WTC11 (cell line): ENCODE measurements at regions not wholly inside any gene's neighbourhood (a gene's known extent, or its start where the extent isn't known, plus 50 kb on each side); places are given as distances from the start of the nearest gene placed in this dataset.

Source experiments
- CTCF ChIP-seq: fragments of 200-600 bp; IDR thresholded peaks from 2 replicates; pipeline ENCODE4 v1.8.0; 2022; ENCODE audit warnings: antibody characterized with exemption
- FOXP1 ChIP-seq: sonication (generic); formaldehyde crosslinking; IDR thresholded peaks from 2 replicates; pipeline ENCODE4 v1.8.0; 2022; ENCODE audit warnings: missing genetic modification reagents, mild to moderate bottlenecking, moderate library complexity, borderline replicate concordance
- GABPB1 ChIP-seq: sonication (generic); formaldehyde crosslinking; IDR thresholded peaks from 2 replicates; pipeline ENCODE4 v1.8.1; 2023; ENCODE audit warnings: mild to moderate bottlenecking, missing genetic modification reagents
- JUN ChIP-seq: sonication (generic); formaldehyde crosslinking; IDR thresholded peaks from 2 replicates; pipeline ENCODE4 v1.8.0; 2023; ENCODE audit warnings: mild to moderate bottlenecking, missing genetic modification reagents
- NFYB ChIP-seq: sonication (generic); formaldehyde crosslinking; conservative IDR thresholded peaks from 2 replicates; pipeline ENCODE4 v1.8.0; 2022; ENCODE audit warnings: low read depth, missing genetic modification reagents
- SMAD3 ChIP-seq: sonication (generic); formaldehyde crosslinking; IDR thresholded peaks from 2 replicates; pipeline ENCODE4 v1.8.0; 2022; ENCODE audit warnings: missing genetic modification reagents, mild to moderate bottlenecking, borderline replicate concordance
- SP1 ChIP-seq: sonication (generic); formaldehyde crosslinking; conservative IDR thresholded peaks from 2 replicates; pipeline ENCODE4 v1.8.1; 2022; ENCODE audit warnings: missing genetic modification reagents
- ZBTB21 ChIP-seq: sonication (generic); formaldehyde crosslinking; IDR thresholded peaks from 2 replicates; pipeline ENCODE4 v1.8.1; 2023; ENCODE audit warnings: mild to moderate bottlenecking, missing genetic modification reagents, borderline replicate concordance
- TF ChIP-seq, protein P1 (sequence below): sonication (generic); formaldehyde crosslinking; IDR thresholded peaks from 2 replicates; pipeline ENCODE4 v1.8.0; 2022; ENCODE audit warnings: mild to moderate bottlenecking, missing genetic modification reagents
- TF ChIP-seq, protein P2 (sequence below): sonication (generic); formaldehyde crosslinking; IDR thresholded peaks from 2 replicates; pipeline ENCODE4 v1.8.1; 2023; ENCODE audit warnings: mild to moderate bottlenecking, moderate library complexity, missing genetic modification reagents
- TF ChIP-seq, protein P3 (sequence below): sonication (generic); formaldehyde crosslinking; IDR thresholded peaks from 2 replicates; pipeline ENCODE4 v1.8.1; 2023; ENCODE audit warnings: mild to moderate bottlenecking, missing genetic modification reagents, moderate library complexity

- TF ChIP-seq CTCF (no peak), FOXP1 (CRISPR knock-in tag) (no peak), ZBTB21 (no peak), NFYB (CRISPR knock-in tag) (no peak), SP1 (CRISPR knock-in tag) (no peak), JUN (no peak), GABPB1 (no peak), SMAD3 (CRISPR knock-in tag) (no peak)
- TF ChIP-seq, protein P1, sequence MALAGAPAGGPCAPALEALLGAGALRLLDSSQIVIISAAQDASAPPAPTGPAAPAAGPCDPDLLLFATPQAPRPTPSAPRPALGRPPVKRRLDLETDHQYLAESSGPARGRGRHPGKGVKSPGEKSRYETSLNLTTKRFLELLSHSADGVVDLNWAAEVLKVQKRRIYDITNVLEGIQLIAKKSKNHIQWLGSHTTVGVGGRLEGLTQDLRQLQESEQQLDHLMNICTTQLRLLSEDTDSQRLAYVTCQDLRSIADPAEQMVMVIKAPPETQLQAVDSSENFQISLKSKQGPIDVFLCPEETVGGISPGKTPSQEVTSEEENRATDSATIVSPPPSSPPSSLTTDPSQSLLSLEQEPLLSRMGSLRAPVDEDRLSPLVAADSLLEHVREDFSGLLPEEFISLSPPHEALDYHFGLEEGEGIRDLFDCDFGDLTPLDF (CRISPR knock-in tag), result no peak
- TF ChIP-seq, protein P2, sequence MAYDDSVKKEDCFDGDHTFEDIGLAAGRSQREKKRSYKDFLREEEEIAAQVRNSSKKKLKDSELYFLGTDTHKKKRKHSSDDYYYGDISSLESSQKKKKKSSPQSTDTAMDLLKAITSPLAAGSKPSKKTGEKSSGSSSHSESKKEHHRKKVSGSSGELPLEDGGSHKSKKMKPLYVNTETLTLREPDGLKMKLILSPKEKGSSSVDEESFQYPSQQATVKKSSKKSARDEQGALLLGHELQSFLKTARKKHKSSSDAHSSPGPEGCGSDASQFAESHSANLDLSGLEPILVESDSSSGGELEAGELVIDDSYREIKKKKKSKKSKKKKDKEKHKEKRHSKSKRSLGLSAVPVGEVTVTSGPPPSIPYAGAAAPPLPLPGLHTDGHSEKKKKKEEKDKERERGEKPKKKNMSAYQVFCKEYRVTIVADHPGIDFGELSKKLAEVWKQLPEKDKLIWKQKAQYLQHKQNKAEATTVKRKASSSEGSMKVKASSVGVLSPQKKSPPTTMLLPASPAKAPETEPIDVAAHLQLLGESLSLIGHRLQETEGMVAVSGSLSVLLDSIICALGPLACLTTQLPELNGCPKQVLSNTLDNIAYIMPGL (CRISPR knock-in tag), result no peak
- TF ChIP-seq, protein P3, sequence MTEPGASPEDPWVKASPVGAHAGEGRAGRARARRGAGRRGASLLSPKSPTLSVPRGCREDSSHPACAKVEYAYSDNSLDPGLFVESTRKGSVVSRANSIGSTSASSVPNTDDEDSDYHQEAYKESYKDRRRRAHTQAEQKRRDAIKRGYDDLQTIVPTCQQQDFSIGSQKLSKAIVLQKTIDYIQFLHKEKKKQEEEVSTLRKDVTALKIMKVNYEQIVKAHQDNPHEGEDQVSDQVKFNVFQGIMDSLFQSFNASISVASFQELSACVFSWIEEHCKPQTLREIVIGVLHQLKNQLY (CRISPR knock-in tag), result no peak
Observed at GRCh38 chr3:160084998-160085397, 96.4 kb downstream of the IL12A start.
